Stimulated activated CD4-positive, alpha-beta T cell treated with anti-CD3 and anti-CD28 coated beads, TNF-alpha, amount 100 ng/mL, for 48 hours (primary cell): ENCODE measurements at regions not wholly inside any gene's neighbourhood (a gene's known extent, or its start where the extent isn't known, plus 50 kb on each side); places are given as distances from the start of the nearest gene placed in this dataset.

ENCODE experiments used
- DNase-seq, 3 donors: peaks; one replicate each; pipeline ENCODE4 v3.0.0-alpha.2; 2020; ENCODE audit warnings: low read depth in 3 of 3

GRCh38 chr1:228976316-228976715, 241.0 kb downstream of the RHOU start:
- no peak for DNase-seq

GRCh38 chr1:228977307-228977706, 242.0 kb downstream of the RHOU start:
- no peak for DNase-seq

- no peak for DNase-seq
These were observed 242.5 kb downstream of the RHOU start for GRCh38 chr1:228977741-228978140.

- DNase-seq: no peak
These were observed 243.4 kb downstream of the RHOU start for GRCh38 chr1:228978484-228979324.

DNA sequence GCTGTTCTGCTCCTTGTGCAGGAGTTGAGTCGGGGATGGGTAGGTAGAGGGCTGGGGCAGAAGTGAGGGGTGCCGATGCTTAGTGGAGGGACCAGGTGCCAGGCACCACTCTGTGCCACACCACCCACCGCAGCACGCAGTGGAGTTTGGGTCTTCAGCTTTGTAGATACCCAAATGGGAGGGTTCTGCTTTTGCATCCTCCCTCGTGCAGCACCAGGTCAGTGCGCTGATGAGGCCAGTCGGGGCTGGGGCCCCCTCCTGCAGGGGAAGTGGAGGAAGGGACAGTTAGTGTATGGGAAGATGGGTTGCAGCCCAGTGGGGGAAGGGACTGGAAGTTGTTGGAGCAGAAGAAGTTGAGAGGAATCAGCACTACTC, 244.0 kb downstream of the RHOU start:
- DNase-seq: no peak

DNA sequence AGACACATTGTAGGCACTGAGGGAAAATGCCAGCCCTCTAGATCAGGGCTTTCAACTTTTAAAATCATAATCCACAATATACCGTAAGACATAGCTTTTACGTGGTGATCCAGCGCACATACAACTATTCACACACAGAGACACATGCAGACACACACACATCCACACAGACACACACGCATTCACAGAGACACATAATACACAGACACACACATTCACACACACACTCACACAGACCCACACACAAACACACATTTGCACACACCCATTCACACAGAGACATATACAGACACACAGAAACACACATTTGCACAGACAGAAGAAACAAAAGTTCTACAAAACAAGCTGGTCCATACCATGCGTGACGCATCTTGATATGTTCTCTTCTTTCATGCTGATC, 244.5 kb downstream of the RHOU start:
- DNase-seq: no peak

DNA sequence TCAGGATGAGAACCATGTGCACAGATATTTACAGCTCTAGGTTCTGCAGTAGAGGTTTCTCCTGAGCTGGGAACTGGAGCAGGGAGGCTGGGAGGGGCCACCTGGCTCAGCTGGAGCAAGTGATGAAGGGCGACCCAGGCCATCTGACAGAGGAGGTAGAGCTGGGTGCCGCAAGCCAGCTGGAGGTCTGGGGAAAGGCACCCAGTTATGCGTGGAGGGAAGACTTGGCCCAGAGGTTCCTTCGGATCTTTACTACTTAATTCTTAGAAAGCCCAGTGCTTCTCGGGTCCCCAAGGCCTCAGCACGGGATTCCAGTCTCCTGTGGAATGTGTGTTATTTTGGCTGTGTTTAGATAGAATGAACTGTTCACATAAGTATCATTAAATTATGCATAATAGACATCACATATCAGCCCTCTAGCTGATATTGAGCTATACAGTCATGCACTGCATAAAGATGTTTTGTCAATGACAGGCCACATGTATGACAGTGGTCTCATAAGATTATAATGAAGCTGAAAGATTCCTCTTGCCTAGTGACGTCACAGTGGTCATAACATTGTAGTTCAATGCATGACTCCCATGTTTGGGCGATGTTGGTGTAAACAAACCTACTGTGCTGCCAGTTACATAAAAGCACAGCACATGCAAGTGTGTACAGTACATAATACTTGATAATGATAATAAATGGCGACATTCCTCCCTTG, 245.1 kb downstream of the RHOU start:
- DNase-seq: no peak

DNA sequence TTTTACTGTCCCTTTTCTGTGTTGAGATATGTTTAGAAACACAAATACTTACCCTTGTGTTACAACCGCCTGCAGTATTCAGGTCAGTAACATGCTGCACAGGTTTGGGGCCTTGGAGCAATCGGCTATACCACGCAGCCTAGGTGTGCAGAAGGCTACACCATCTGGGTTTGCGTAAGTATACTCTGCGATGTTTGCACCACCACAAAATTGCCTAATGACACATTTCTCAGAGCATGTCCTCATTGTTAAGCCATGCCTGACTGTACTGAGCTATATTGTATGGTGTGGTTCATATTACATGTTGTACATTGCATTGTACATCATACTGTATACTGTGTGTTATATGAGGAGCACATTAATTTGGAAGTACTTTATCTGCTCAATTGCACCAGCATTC, 247.4 kb downstream of the RHOU start:
- DNase-seq: no peak

- DNase-seq: no peak
These were observed 248.0 kb downstream of the RHOU start for GRCh38 chr1:228983231-228983660.

DNA sequence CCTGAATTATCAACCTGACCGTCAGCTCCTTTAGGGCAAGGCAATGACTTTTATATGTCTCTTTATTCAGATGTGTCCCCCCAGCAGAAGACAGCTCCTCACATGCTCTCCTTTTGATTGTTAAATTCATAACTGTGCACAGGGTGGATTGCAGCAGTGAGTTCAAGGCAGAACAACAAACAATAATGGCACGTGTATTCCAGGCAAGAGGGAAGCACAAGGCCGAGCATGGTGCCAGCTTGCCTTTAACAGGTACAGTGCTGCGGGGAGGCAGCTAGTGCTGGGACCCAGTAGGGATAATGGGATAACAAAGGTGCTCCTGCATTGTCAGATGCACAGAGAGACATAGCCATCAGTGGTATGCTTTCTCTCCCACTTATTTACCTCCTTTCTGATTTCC, 248.4 kb downstream of the RHOU start:
- no peak for DNase-seq

- DNase-seq: no peak
These were observed 248.8 kb downstream of the RHOU start for GRCh38 chr1:228984107-228984506.

- no peak for DNase-seq
These were observed 249.7 kb downstream of the RHOU start for GRCh38 chr1:228984646-228985631.

GRCh38 chr1:228985661-228986060, 250.4 kb downstream of the RHOU start:
- DNase-seq: no peak

GRCh38 chr1:228986093-228986904, 251.0 kb downstream of the RHOU start:
- no peak for DNase-seq

DNA sequence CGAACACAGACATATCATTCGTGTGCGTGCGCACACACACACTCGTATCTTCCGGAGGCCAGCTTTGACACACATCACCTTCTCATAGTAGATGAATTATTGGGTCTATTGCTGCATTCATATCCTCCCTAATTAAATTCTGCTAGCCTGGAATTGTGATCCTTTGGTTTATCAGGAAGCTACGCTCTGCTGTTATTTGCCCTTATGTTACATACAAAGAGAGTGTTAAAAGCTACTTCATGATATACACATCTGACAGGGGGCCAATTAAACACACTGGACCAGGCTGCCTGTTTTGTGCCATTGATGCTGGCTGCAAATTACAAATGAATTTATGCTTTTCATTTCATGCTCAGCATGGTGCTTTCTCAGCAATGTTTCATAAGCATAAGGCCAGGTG, 252.0 kb downstream of the RHOU start:
- DNase-seq: no peak

- no peak for DNase-seq
These were observed 252.6 kb downstream of the RHOU start for GRCh38 chr1:228987736-228988506.

- DNase-seq: no peak
These were observed 253.4 kb downstream of the RHOU start for GRCh38 chr1:228988664-228989063.

DNA sequence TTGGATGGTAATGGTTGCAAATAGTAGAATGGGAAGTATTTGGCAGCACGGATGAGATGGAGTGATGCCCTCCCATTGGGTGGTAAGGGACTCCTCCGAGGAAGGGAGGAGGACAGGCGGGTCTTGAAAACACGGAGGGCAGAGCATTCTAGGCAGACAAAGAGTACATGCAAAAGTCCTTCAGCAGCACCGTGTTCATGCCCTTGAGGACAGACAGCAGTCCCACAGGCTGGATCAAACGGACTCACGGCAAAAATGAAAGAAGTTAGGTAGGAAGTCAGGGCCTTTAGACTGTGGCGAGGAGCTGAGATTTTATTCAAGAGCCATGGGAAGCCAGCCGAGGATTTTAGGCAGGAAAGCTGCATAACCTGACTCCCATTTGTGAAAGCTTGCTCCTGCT, 253.9 kb downstream of the RHOU start:
- DNase-seq: no peak

- no peak for DNase-seq
These were observed 254.4 kb downstream of the RHOU start for GRCh38 chr1:228989676-228989991.

DNA sequence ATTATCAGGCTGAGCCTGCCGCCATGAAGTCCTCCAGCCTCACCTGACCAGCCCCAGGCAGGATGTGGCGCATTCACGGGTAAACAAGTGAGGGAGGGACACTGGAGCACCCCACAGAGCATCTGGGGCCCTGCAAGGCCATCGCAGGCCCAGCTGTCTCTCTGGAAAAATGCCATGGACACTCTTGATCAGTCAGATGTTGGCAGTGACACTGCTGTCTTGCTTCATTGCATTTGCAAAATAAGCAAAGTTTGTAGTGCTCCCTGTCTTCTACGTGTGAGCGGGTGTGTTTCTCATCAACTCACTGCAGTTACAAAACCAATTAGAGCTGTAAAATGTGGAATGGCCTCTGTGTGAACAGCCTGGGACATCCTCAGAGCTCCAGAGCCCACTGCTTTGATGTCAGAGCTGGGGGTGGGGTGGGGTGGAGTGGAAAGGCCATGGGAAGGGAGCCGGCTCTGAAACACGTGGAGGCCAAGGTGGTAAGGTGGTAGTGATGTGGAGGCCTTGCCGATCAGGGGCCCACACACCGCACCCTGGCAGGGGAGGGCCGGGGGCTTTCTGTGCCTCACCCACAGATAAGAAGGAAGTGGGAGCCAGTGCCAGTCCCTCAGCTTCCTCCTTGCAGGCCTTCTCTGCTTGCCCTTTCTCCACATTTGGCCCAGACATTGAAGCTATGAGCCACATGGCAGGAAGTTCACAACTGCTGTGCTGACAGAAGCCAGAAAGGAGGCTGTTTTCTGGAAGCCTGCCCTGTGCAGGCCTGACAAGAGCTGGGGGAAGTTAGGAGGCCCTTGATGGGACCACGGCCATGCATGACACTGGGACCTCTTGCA, 254.9 kb downstream of the RHOU start:
- no peak for DNase-seq
